Astrocyte of the cerebellum (primary cell): ENCODE measurements at regions not wholly inside any gene's neighbourhood (a gene's known extent, or its start where the extent isn't known, plus 50 kb on each side); places are given as distances from the start of the nearest gene placed in this dataset.

Experiments
- DNase-seq: peaks from one replicate; pipeline ENCODE4 v3.0.0-alpha.2; 2011; ENCODE audit warnings: low read depth
- H3K4me3 ChIP-seq: 2 replicates; pipeline ENCODE4 v1.5.1; 2011; ENCODE audit warnings: mild to moderate bottlenecking, low read depth, low read length, moderate library complexity
- in situ Hi-C: cut with HindIII; loops from 2 replicates; pipeline ENCODE4 v1.10.0; 2017; ENCODE audit warnings: low sequenced_read_pairs
- TF ChIP-seq, protein P1 (sequence below): IDR thresholded peaks from 2 replicates; pipeline ENCODE4 v1.5.1; 2012; ENCODE audit warnings: low read length, low read depth, moderate library complexity, mild to moderate bottlenecking; ENCODE audit errors: missing control alignments

DNA sequence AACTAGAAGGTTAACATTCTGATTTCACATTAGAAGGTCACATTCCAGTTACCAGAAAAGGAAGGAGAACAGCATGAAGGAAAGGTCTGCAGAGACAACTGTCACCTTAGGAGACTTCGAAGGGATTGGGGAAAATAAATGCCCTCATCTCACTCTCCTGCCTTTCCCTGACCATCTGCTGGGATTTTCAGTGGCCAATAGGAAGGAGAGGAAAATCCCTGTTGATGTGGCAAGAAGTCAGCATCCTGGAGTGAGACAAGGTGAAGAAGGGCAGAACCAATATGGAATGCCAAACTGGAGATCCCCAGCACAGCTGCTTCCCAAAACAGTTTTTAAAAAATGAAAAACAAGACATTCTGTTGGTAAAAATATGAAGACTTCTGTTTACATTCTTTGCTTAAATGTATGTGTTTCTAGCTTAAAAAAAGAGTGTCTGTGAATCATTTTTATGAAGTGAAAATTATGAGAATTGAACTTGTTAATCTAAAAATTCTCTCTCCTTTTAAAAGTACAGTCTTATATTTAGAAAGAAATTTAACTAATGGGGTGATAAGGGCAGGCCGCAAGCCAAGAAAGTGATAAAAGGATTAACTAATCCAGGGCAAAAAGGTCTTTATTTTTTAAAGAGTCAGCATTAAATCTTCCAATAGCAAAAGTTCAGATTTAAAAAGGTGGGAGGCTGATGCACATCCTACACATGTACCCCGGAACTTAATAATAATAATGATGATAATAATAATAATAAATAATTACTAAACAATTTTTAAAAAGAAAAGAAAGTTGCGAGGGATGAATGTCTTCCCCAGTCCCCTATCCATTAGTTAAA, 160.6 kb upstream of the DOK6 start:
- in situ Hi-C loops: no loop called here
- DNase-seq: no peak
- H3K4me3 ChIP-seq: no peak overlapping the region
- TF ChIP-seq, protein P1, sequence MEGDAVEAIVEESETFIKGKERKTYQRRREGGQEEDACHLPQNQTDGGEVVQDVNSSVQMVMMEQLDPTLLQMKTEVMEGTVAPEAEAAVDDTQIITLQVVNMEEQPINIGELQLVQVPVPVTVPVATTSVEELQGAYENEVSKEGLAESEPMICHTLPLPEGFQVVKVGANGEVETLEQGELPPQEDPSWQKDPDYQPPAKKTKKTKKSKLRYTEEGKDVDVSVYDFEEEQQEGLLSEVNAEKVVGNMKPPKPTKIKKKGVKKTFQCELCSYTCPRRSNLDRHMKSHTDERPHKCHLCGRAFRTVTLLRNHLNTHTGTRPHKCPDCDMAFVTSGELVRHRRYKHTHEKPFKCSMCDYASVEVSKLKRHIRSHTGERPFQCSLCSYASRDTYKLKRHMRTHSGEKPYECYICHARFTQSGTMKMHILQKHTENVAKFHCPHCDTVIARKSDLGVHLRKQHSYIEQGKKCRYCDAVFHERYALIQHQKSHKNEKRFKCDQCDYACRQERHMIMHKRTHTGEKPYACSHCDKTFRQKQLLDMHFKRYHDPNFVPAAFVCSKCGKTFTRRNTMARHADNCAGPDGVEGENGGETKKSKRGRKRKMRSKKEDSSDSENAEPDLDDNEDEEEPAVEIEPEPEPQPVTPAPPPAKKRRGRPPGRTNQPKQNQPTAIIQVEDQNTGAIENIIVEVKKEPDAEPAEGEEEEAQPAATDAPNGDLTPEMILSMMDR: no peak

DNA sequence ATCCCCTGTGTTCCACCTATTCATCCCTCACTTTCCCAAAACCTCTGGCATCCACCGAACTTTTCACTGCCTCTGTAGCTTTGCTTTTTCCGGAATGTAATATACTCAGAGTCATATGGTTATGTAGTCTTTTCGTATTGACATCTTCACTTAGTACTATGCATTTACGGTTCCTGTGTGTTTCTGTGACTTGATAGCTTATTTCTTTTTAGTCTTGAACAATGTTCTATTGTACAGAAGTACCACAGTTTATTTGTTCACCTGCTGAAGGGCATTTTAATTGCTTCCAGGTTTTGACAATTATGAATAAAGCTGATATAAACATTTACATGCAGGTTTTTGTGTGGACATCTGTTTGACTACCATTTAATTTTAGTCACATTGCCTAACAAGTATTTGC, 154.7 kb upstream of the DOK6 start:
- TF ChIP-seq, protein P1: no peak
- no peak overlapping the region for H3K4me3 ChIP-seq
- in situ Hi-C loops: no loop called here
- DNase-seq: no peak

DNA sequence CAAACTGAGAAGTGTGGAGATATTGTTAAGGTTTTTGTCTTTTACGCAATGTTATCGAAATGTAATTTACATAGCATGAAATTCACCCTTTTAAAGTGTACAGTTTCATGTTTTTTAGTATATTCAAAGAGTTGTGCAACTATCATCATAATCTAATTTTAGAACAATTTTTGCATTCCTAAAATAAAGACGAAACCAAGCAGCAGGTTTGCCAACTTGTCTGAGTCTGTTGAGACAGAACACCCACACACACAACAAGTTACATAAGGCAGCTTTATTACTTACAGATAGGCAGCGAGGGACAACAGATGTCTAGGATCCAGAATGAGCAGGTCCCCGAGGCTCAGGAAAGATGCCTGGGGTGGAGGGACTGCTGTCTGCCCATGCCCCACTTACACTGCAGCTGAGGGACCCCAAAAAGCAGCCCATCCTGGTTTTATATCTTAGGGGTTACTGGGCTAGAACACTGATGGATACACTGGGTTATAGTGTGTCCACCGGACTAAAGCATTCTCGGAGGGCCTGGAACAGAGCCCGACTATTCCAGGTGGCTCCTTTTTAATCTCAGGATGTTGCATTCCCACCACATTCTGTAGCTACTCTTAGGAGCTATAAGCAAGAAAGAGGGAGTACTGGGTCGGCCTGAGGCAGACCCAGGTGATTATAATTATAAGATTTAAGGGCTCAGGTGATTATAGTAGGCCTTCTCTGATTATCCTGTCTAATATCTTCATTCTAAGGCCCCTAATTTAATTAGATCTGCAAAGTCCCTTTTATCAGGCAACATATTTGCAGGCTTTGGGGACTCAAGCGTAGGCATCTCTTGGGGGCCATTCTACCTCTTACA, 150.2 kb upstream of the DOK6 start:
- DNase-seq: no peak
- in situ Hi-C loops: no loop called here
- no peak overlapping the region for H3K4me3 ChIP-seq
- TF ChIP-seq, protein P1: no peak

DNA sequence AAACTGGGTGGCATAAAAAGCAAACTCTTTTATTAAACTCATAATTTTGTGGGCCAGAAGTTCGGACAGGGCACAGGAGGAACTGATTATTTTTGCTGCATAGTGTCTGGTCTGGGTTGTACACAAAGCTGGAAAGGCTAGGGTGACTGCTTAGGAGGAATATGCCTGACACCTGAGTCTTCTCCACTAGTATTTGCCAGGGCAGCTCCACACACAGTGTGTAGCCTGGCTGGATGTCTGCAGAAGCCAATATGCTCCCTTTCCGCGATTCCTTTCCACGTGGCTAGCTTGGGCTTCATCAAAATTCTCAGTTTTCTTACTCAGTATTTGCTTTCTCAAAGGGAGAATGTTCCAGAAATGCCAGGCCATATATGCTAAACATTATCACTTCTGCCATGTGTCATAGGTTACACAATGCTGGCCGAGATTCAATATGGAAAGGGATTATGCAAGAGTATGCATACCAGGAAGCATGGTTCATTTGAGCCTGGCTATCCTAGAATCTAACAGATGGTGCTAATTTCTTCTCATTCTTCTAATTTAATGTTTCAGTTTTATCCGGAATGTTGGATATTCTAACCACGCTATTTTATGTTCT, 142.7 kb upstream of the DOK6 start:
- TF ChIP-seq, protein P1: no peak
- in situ Hi-C loops: no loop called here
- H3K4me3 ChIP-seq: no peak overlapping the region
- DNase-seq: peak; percentile 75

DNA sequence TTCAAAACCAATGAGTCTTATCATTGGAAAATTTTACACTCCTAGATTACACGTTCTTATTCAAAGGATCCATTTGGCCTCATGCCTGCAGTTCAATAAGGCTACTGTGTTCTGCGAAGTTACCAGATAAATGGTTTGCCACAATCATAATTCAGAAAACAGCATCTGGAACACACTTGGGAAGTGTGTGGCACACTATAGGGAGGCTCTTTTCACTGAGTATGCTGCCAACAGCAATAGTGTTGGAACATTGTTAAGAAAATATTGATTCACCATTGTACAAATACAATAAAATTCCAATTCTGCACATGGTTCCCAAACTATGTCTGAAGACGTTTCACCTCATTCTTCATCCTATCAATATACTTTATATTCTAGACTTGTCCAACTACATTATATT, 141.4 kb upstream of the DOK6 start:
- in situ Hi-C loops: no loop called here
- TF ChIP-seq, protein P1: no peak

DNA sequence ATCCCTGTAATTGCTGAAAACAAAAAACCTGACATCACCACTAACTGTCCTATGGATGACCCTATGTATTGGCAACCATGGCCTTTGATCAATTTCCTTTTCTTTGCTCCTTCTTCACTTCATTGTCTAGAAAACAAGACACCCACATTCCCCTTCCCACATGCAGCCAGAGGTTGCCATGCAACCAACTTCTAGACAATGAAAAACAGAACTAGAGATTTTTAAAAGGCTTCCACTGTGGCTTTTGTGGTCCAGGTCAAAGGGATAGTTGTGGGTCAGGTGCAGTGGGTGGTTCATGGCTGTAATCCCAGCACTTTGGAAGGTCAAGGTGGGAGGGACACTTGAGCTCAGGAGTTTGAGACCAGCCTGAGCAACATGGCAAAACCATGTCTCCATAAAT, 139.3 kb upstream of the DOK6 start:
- in situ Hi-C loops: no loop called here
- no peak overlapping the region for H3K4me3 ChIP-seq
- DNase-seq: peak; percentile 16
- TF ChIP-seq, protein P1: no peak

More for the DNA sequence above, 141.4 kb upstream of the DOK6 start:
- H3K4me3 ChIP-seq: no peak overlapping the region
- DNase-seq: no peak
